ENCODE measurements at regions not wholly inside any gene's neighbourhood (a gene's known extent, or its start where the extent isn't known, plus 50 kb on each side); places are given as distances from the start of the nearest gene placed in this dataset.

- intact Hi-C loops (cut with DNase I) = no loop called here
- ATAC-seq = peak in 1 of 4 donors; percentile 84
- DNase-seq = no peak
- 75% methylated on average over 2 of the region's 2 CpGs for WGBS (ENCODE audit: insufficient coverage, low coverage, low lambda C conversion rate, missing lambda C conversion rate)
- Histone ChIP-seq H3K27me3 (no peaks in the 10 kb centered on the region), H3K36me3 (no peaks in the 10 kb centered on the region), H3K4me1 (no peaks in the 10 kb centered on the region), H3K4me3 (no peak overlapping the region), H3K27ac (no peak overlapping the region), H3K9me3 (no peaks in the 10 kb centered on the region)
- TF ChIP-seq, protein P1, sequence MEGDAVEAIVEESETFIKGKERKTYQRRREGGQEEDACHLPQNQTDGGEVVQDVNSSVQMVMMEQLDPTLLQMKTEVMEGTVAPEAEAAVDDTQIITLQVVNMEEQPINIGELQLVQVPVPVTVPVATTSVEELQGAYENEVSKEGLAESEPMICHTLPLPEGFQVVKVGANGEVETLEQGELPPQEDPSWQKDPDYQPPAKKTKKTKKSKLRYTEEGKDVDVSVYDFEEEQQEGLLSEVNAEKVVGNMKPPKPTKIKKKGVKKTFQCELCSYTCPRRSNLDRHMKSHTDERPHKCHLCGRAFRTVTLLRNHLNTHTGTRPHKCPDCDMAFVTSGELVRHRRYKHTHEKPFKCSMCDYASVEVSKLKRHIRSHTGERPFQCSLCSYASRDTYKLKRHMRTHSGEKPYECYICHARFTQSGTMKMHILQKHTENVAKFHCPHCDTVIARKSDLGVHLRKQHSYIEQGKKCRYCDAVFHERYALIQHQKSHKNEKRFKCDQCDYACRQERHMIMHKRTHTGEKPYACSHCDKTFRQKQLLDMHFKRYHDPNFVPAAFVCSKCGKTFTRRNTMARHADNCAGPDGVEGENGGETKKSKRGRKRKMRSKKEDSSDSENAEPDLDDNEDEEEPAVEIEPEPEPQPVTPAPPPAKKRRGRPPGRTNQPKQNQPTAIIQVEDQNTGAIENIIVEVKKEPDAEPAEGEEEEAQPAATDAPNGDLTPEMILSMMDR (IDR thresholded peaks at IDR 0.05) = no peak
- no peak for TF ChIP-seq POLR2A (IDR thresholded peaks at IDR 0.05)
Observed at GRCh38 chr15:62532367-62532766, 367.3 kb upstream of the C2CD4B start.

GRCh38 chr15:62533687-62534086, 368.6 kb upstream of the C2CD4B start:
- WGBS (ENCODE audit: insufficient coverage, low coverage, low lambda C conversion rate, missing lambda C conversion rate) = 43% methylated on average over 1 of the region's 1 CpG

GRCh38 chr15:62534996-62535395, 369.9 kb upstream of the C2CD4B start:
- H3K27ac ChIP-seq = no peak overlapping the region
- no CpG with 5 or more reads among the region's 2 CpGs for WGBS (ENCODE audit: insufficient coverage, low coverage, low lambda C conversion rate, missing lambda C conversion rate)
- no peaks in the 10 kb centered on the region for H3K4me1 ChIP-seq
- ATAC-seq = no peak
- intact Hi-C loops (cut with DNase I) = no loop called here
- no peaks in the 10 kb centered on the region for H3K36me3 ChIP-seq
- TF ChIP-seq, protein P1 (IDR thresholded peaks at IDR 0.05) = no peak
- no peak for TF ChIP-seq POLR2A (IDR thresholded peaks at IDR 0.05)
- H3K4me3 ChIP-seq = no peak overlapping the region
- H3K9me3 ChIP-seq = no peaks in the 10 kb centered on the region
- H3K27me3 ChIP-seq = no peaks in the 10 kb centered on the region
- no peak for DNase-seq

More at GRCh38 chr15:62533687-62534086, 368.6 kb upstream of the C2CD4B start:
- no peak for TF ChIP-seq POLR2A (IDR thresholded peaks at IDR 0.05)
- TF ChIP-seq, protein P1 (IDR thresholded peaks at IDR 0.05) = no peak
- DNase-seq (no peak), ATAC-seq (no peak)
- Histone ChIP-seq H3K27ac (no peak overlapping the region), H3K9me3 (no peaks in the 10 kb centered on the region), H3K4me1 (no peaks in the 10 kb centered on the region), H3K36me3 (no peaks in the 10 kb centered on the region), H3K4me3 (no peak overlapping the region), H3K27me3 (no peaks in the 10 kb centered on the region)
- intact Hi-C loops (cut with DNase I) = no loop called here

DNA sequence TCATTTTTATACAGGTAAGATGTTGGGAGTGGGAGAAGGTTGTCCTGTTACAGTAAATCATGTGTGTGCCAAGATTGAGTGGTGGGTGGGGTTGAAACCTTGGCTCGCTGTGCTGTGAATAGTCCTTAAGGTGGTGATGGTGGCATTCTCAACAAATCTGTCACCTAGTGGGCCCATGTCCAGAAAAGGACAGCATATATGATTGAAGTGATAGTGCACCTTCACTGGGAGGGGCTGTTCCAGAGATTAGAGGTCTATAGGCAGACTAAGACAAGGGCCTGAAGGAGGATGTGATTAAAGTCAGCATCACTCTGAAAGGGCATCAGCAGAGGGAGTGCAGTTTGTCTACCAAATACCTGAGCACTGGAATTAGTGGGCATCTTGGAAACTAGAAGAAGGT, 374.2 kb upstream of the C2CD4B start:
- H3K4me3 ChIP-seq = no peak overlapping the region
- TF ChIP-seq, protein P1 (IDR thresholded peaks at IDR 0.05) = no peak
- no peak for TF ChIP-seq POLR2A (IDR thresholded peaks at IDR 0.05)
- H3K9me3 ChIP-seq = no peaks in the 10 kb centered on the region
- H3K27me3 ChIP-seq = no peaks in the 10 kb centered on the region
- no peaks in the 10 kb centered on the region for H3K36me3 ChIP-seq
- DNase-seq = no peak
- 86% methylated on average over 1 of the region's 1 CpG for WGBS (ENCODE audit: insufficient coverage, low coverage, low lambda C conversion rate, missing lambda C conversion rate)
- intact Hi-C loops (cut with DNase I) = no loop called here
- no peaks in the 10 kb centered on the region for H3K4me1 ChIP-seq
- no peak for ATAC-seq
- no peak overlapping the region for H3K27ac ChIP-seq

DNA sequence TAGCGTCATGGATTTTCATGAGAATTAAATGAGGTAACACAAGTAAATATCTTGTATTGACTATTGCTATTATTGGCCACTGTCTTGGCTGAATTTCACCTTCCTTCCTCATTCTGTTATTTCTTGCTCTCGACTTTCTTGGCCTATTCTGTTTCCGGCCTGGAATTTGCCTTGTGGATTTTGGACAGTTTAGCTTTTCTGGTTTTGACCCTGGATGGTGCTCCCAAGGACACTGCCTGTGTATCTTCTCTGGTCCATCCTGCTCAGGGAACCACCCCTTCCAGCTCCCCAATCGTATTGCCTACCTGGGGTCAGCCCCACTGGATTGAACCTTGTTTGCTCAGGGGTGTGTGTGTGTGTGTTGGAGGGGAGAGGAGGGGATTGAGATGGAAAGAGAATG, 376.2 kb upstream of the C2CD4B start:
- Histone ChIP-seq H3K27me3 (no peaks in the 10 kb centered on the region), H3K36me3 (no peaks in the 10 kb centered on the region), H3K4me3 (no peak overlapping the region), H3K27ac (no peak overlapping the region), H3K9me3 (no peaks in the 10 kb centered on the region), H3K4me1 (peaks cover 0 to 13% (median 0%) of the 10 kb centered on the region in 4 donors)
- no peak for DNase-seq
- 67% methylated on average over 4 of the region's 4 CpGs for WGBS (ENCODE audit: insufficient coverage, low coverage, low lambda C conversion rate, missing lambda C conversion rate)
- TF ChIP-seq, protein P1 (IDR thresholded peaks at IDR 0.05) = no peak
- no peak for TF ChIP-seq POLR2A (IDR thresholded peaks at IDR 0.05)
- intact Hi-C loops (cut with DNase I) = no loop called here
- no peak for ATAC-seq
